ENCODE measurements at regions not wholly inside any gene's neighbourhood (a gene's known extent, or its start where the extent isn't known, plus 50 kb on each side); places are given as distances from the start of the nearest gene placed in this dataset.

- no peak for TF ChIP-seq CTCF (conservative IDR thresholded peaks at IDR 0.05)
- no peak overlapping the region for H3K27ac ChIP-seq
Observed at GRCh38 chr10:131487822-131488221, 176.3 kb upstream of the TCERG1L start.

- no peak for TF ChIP-seq CTCF (conservative IDR thresholded peaks at IDR 0.05)
- H3K27ac ChIP-seq = no peak overlapping the region
Observed at GRCh38 chr10:131490991-131491594, 179.6 kb upstream of the TCERG1L start.

GRCh38 chr10:131492211-131492857 is 180.8 kb upstream of the TCERG1L start:
- no peak overlapping the region for H3K27ac ChIP-seq
- no peak for TF ChIP-seq CTCF (conservative IDR thresholded peaks at IDR 0.05)

- TF ChIP-seq CTCF (conservative IDR thresholded peaks at IDR 0.05) = no peak
- no peak overlapping the region for H3K27ac ChIP-seq
Observed at GRCh38 chr10:131493432-131493831, 181.9 kb upstream of the TCERG1L start.

- H3K27ac ChIP-seq = no peak overlapping the region
- no peak for TF ChIP-seq CTCF (conservative IDR thresholded peaks at IDR 0.05)
Observed at GRCh38 chr10:131494451-131494850, 182.9 kb upstream of the TCERG1L start.

- H3K27ac ChIP-seq = no peak overlapping the region
- no peak for TF ChIP-seq CTCF (conservative IDR thresholded peaks at IDR 0.05)
Observed at GRCh38 chr10:131495224-131495623, 183.7 kb upstream of the TCERG1L start.

- no peak for TF ChIP-seq CTCF (conservative IDR thresholded peaks at IDR 0.05)
- H3K27ac ChIP-seq = no peak overlapping the region
Observed at GRCh38 chr10:131495892-131496291, 184.4 kb upstream of the TCERG1L start.

Data from VCaP (cell line).